ENCODE measurements at regions not wholly inside any gene's neighbourhood (a gene's known extent, or its start where the extent isn't known, plus 50 kb on each side); places are given as distances from the start of the nearest gene placed in this dataset.
"Not testable (repeated sequence)": the region's sequence is repeated elsewhere in the genome, so short reads cannot be mapped to it uniquely, and the experiment has no call there.

GRCh38 chr5:36801523-36801922, 75.0 kb upstream of the NIPBL start:
- no peak for DNase-seq (ENCODE audit: low read depth)
- no peak for TF ChIP-seq CTCF (IDR thresholded peaks at IDR 0.05; ENCODE audit: insufficient read depth, low read depth, low read length, missing control alignments)
- H3K4me3 ChIP-seq (ENCODE audit: low read depth, low read length), result no peak overlapping the region

GRCh38 chr5:36802187-36802586, 74.4 kb upstream of the NIPBL start:
- DNase-seq (ENCODE audit: low read depth), result no peak
- no peak overlapping the region for H3K4me3 ChIP-seq (ENCODE audit: low read depth, low read length)
- TF ChIP-seq CTCF (IDR thresholded peaks at IDR 0.05; ENCODE audit: insufficient read depth, low read depth, low read length, missing control alignments), result no peak

- DNase-seq (ENCODE audit: low read depth); H3K4me3 ChIP-seq (ENCODE audit: low read depth, low read length): not testable (repeated sequence)
These were observed 63.3 kb upstream of the NIPBL start for GRCh38 chr5:36813249-36813648.

- no peak overlapping the region for H3K4me3 ChIP-seq (ENCODE audit: low read depth, low read length)
- DNase-seq (ENCODE audit: low read depth), result no peak
- TF ChIP-seq CTCF (IDR thresholded peaks at IDR 0.05; ENCODE audit: insufficient read depth, low read depth, low read length, missing control alignments), result no peak
These were observed 60.7 kb upstream of the NIPBL start for GRCh38 chr5:36815871-36816270.

- no peak overlapping the region for H3K4me3 ChIP-seq (ENCODE audit: low read depth, low read length)
- no peak for TF ChIP-seq CTCF (IDR thresholded peaks at IDR 0.05; ENCODE audit: insufficient read depth, low read depth, low read length, missing control alignments)
- DNase-seq (ENCODE audit: low read depth), result no peak
These were observed 55.7 kb upstream of the NIPBL start for GRCh38 chr5:36820900-36821299.

GRCh38 chr5:36826694-36827093, 49.9 kb upstream of the NIPBL start:
- no peak for TF ChIP-seq CTCF (IDR thresholded peaks at IDR 0.05; ENCODE audit: insufficient read depth, low read depth, low read length, missing control alignments)
- H3K4me3 ChIP-seq (ENCODE audit: low read depth, low read length), result no peak overlapping the region
- DNase-seq (ENCODE audit: low read depth), result no peak

Data from GM12865 (cell line).